ENCODE measurements at regions not wholly inside any gene's neighbourhood (a gene's known extent, or its start where the extent isn't known, plus 50 kb on each side); places are given as distances from the start of the nearest gene placed in this dataset.

GRCh38 chr10:44087403-44087802 lies 297.5 kb downstream of the CXCL12 start:
- DNase-seq: no peak

- DNase-seq: no peak
These were observed 301.0 kb downstream of the CXCL12 start for GRCh38 chr10:44083719-44084400.

GRCh38 chr10:44071479-44071878 lies 313.4 kb downstream of the CXCL12 start:
- DNase-seq: no peak

DNA sequence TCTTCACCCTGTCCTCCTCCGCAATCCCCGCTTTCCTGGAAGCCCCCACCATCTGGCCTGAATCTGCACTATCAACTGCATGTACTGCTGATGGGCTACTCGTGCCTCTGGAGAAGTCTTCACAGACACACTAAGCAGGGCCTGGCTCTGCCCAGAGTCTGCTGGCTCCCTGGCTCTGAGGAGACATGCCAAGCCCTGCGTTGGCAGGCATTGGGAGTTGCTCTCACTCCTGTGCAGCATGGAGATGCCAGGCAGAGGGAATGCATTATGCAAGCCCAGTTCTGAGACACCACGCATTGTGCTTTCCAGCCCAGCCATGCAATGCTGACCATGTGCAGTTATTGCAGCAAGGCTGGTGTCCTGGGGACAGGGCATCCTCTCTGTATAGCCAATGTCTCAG lies 314.6 kb downstream of the CXCL12 start:
- no peak for DNase-seq

GRCh38 chr10:44069573-44069972 lies 315.3 kb downstream of the CXCL12 start:
- DNase-seq: no peak

GRCh38 chr10:44068716-44069482 lies 316.0 kb downstream of the CXCL12 start:
- DNase-seq: no peak

- no peak for DNase-seq
These were observed 317.5 kb downstream of the CXCL12 start for GRCh38 chr10:44067432-44067831.

- no peak for DNase-seq
These were observed 318.2 kb downstream of the CXCL12 start for GRCh38 chr10:44066527-44067255.

- no peak for DNase-seq
These were observed 318.9 kb downstream of the CXCL12 start for GRCh38 chr10:44065788-44066526.

- DNase-seq: no peak
These were observed 319.7 kb downstream of the CXCL12 start for GRCh38 chr10:44064987-44065787.

GRCh38 chr10:44064317-44064716 lies 320.6 kb downstream of the CXCL12 start:
- no peak for DNase-seq

- DNase-seq: no peak
These were observed 321.2 kb downstream of the CXCL12 start for GRCh38 chr10:44063686-44064085.

DNA sequence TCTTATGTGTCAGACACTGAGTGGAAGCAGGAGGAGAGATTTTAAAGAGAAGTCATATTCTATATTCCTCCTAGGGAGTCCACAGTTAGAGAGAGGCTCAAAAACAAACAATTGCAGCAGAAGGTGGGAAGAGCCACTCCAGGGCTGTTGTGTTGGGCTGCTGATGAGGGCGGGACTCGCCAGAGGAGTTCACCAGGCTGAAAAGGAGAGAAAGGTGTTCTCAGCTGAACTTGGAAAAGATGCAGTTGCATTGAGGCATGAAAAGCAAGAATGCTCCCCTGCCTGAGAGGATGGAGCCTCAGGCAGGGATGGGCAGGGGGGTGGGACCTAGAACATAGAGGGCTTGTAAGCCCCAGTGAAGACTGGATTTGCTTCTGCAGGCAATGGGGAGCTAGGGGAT lies 324.2 kb downstream of the CXCL12 start:
- DNase-seq: no peak

- DNase-seq: no peak
These were observed 324.7 kb downstream of the CXCL12 start for GRCh38 chr10:44060221-44060620.

DNA sequence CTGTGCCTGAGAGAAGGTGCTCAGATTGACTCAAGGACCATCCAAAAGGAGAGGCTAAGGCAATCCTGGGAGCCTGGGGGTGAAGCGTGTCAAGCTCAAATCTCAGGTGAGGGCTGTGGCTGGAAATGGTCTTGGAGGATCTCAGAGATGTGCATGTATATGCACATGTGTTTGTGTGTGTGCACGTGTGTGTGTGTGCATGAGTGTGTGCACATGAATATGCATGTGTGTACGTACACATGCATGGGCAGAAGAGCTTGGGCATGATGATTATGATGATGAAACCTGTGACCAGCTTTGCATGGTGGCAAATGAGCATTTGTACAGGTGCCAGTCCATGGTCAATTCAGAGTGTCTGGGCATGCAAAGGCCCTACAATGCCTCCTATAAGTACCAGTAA lies 326.6 kb downstream of the CXCL12 start:
- no peak for DNase-seq

DNA sequence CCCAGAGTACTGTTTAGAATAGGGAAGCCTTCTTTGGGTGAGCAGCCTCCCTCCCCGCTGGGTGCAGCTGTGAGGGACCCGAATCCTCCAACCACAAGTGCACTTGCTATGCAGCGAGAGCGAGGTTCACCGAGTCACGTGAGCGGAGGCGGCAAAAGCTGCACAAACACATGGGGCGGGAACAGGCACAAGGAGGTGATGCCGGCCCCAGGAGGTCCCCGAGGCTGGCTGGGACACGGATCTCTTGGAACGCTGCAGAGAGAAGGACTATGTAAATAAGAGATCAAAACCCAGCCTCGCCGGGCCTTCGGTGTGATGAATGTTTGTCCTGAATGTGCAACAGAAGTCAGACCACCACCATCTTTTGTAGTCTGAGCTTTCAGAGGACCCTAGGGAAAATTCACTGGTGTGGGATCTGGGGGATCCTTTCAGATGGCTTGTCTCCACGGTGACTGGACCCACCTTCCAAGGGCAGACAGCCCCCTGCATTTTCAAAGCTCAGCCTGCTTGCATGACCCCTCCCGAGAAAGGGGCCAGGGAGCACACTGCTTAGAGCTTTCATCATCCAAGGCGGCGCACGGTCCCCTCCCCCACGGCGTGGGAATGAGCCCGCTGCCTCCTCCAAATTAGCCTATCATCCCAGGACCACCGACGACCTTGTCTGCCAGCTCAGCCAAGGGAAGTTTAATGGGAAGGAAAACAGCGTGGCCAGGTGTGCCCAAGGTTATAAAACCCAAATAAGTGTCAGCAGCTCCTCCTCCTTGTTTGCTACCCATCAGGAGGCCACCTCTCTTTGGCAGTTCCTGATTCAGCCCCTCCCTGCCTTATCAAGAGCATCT lies 327.7 kb downstream of the CXCL12 start:
- DNase-seq: no peak

DNA sequence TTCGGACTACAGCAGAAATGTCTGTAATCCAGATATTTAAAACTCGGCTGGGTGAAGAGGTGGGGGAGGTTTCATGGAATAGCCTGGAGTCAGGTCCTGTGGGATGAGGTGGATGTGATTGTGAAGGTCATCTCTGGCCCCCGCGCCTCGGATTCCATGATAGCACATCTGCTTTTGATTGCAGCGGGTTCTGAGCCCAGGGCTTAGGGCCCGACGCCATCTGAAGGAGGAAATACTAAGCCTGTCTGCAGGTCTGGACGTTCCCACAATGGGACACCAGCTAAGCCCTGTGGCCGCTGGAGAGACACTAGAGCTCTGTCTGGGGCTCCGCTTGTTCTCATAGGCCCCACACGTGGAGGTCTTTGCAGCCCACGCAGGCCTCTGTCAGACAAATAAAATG lies 328.7 kb downstream of the CXCL12 start:
- no peak for DNase-seq

GRCh38 chr10:44054046-44054445 lies 330.9 kb downstream of the CXCL12 start:
- DNase-seq: no peak

GRCh38 chr10:44053391-44053790 lies 331.5 kb downstream of the CXCL12 start:
- DNase-seq: no peak

DNA sequence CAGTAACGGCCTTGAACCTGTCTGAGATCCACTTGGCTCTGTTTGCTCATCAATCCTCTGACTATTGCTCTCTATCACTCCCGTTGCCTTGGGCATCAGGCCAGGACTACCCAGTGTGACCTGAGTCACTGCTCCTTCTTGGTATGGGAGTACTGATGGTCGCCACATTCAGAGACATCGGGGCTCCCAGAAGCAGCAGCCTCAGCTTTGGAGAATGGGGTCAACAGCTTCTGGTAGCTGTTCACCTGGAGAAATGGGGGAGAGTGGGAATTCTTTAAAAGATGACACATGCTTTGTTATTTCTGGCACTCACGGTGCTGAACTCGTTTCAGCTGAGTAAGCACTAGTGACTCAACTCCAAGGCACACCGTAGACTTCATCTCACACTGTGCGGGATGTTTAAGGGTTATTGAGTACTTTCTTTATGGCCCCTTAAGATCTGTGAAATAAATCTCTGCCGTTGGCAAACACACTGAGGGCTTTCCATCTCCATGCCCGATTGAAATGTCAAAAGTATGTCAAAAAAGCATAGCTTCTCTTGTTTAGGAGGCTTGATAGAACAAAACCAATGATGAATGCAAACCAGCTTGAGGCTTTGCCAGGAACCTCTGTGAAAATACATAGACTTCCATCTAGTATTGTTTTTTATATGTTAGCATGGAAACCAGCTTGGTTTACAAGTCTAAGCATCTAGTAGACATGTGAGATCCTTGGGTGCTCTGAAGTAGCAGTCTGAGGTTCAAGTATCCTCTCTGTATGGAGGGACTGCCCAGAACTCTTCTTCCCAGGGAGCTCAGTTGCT lies 333.1 kb downstream of the CXCL12 start:
- no peak for DNase-seq

DNA sequence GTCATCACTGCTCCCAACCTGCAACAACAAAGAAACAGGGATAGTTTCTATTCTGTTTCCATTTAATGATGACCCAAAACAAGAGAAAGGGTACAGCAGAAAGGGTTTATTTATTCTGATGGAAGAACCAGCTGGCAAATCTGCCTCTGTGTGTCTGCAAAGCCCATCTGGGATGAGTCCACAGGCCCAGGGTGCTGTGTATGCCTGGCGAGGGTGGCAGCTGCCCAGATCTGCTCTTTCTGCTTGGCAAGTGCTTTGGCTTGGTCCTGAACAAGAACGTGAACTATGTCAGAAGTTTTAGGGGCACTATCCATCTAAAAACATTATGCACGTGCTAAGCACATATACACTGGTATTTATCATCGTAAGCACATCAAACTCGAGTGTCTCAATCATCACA lies 333.8 kb downstream of the CXCL12 start:
- no peak for DNase-seq
